H1 (cell line): ENCODE measurements at regions not wholly inside any gene's neighbourhood (a gene's known extent, or its start where the extent isn't known, plus 50 kb on each side); places are given as distances from the start of the nearest gene placed in this dataset.

Source experiments
- CTCF ChIA-PET: fragments of 300-600 bp; sonication (Branson Sonifier 250); formaldehyde crosslinking; loops from one replicate; lab custom pipeline; 2021; ENCODE audit not compliant: partially characterized antibody; lab: Charles Lee
- POLR2A ChIA-PET: fragments of 300-600 bp; sonication (Branson Sonifier 250); formaldehyde crosslinking; loops from one replicate; lab custom pipeline; 2021; ENCODE audit warnings: inconsistent platforms; ENCODE audit not compliant: partially characterized antibody; lab: Charles Lee
- DNase-seq, 2 experiments: peaks; one replicate each; pipeline versions ENCODE4 v3.0.0 to v3.0.0-alpha.2; 2010 to 2022; ENCODE audit warnings: low spot score in 2 of 2, low read depth in 1 of 2, mixed read lengths in 1 of 2
- FAIRE-seq: peaks from 2 replicates; lab custom pipeline; 2011; peaks lifted over from hg19 to GRCh38; lab: Jason Lieb, UNC
- H2AFZ ChIP-seq: 2 replicates; pipeline ENCODE4 v1.8.1; 2012; ENCODE audit warnings: low read length, inconsistent platforms
- H2AK5ac ChIP-seq: 2 replicates; pipeline ENCODE4 v1.6.1; 2013; ENCODE audit warnings: low read depth, low read length
- H2BK120ac ChIP-seq: replicated peaks from 2 replicates; pipeline ENCODE3; 2013; ENCODE audit warnings: low read depth, low read length, inconsistent platforms
- H2BK12ac ChIP-seq: 2 replicates; pipeline ENCODE4 v1.6.1; 2013; ENCODE audit warnings: low read depth, low read length
- H2BK15ac ChIP-seq: 2 replicates; pipeline ENCODE4 v1.6.1; 2013; ENCODE audit warnings: low read length
- H2BK20ac ChIP-seq: 2 replicates; pipeline ENCODE4 v1.6.1; 2013; ENCODE audit warnings: low read length
- H2BK5ac ChIP-seq: 2 replicates; pipeline ENCODE4 v1.6.1; 2013; ENCODE audit warnings: low read depth, low read length
- H3K14ac ChIP-seq: 2 replicates; pipeline ENCODE4 v1.6.1; 2013; ENCODE audit warnings: inconsistent platforms; ENCODE audit not compliant: insufficient read length
- H3K18ac ChIP-seq: 2 replicates; pipeline ENCODE4 v1.6.1; 2013; ENCODE audit warnings: low read length; ENCODE audit errors: extremely low read depth
- H3K23ac ChIP-seq: 2 replicates; pipeline ENCODE4 v1.6.1; 2013; ENCODE audit warnings: inconsistent platforms; ENCODE audit not compliant: insufficient read length
- H3K23me2 ChIP-seq: 2 replicates; pipeline ENCODE4 v1.6.1; 2013; ENCODE audit warnings: low read depth, low read length
- H3K27ac ChIP-seq: 2 replicates; pipeline ENCODE4 v1.6.1; 2011; ENCODE audit warnings: low read depth, low read length, inconsistent platforms
- H3K27me3 ChIP-seq, 4 experiments: replicated peaks in 1 of 4; 1 replicate in 1 of 4; 2 replicates in 3 of 4; pipeline versions ENCODE4 v1.6.1 to v1.8.1; 2011 to 2013; ENCODE audit warnings: low read length in 3 of 4, mild to moderate bottlenecking in 3 of 4, inconsistent platforms in 2 of 4, mixed read lengths in 2 of 4, moderate library complexity in 1 of 4; ENCODE audit not compliant: control insufficient read depth in 3 of 4, insufficient read depth in 3 of 4; ENCODE audit errors: extremely low read depth in 1 of 4
- H3K36me3 ChIP-seq, 4 experiments: 2 replicates each; pipeline versions ENCODE4 v1.6.1 to v1.8.1; 2011 to 2013; ENCODE audit warnings: mild to moderate bottlenecking in 4 of 4, low read length in 3 of 4, moderate library complexity in 2 of 4, control low read depth in 1 of 4, inconsistent platforms in 1 of 4; ENCODE audit not compliant: insufficient read depth in 4 of 4, control insufficient read depth in 2 of 4
- H3K4ac ChIP-seq: replicated peaks from 2 replicates; pipeline ENCODE3; 2013; ENCODE audit warnings: low read length, low read depth, mixed read lengths, inconsistent platforms; ENCODE audit not compliant: insufficient read length
- H3K4me1 ChIP-seq, 4 experiments: replicated peaks in 1 of 4; 1 replicate in 1 of 4; 2 replicates in 3 of 4; pipeline versions ENCODE4 v1.6.1 to v1.8.1; 2011 to 2013; ENCODE audit warnings: low read length in 3 of 4, inconsistent platforms in 2 of 4, mixed read lengths in 1 of 4; ENCODE audit not compliant: insufficient read depth in 4 of 4, control insufficient read depth in 3 of 4
- H3K4me2 ChIP-seq, 2 experiments: 2 replicates each; pipeline versions ENCODE4 v1.6.1 to v1.8.1; 2011 to 2013; ENCODE audit warnings: low read depth in 2 of 2, low read length in 2 of 2, control low read depth in 1 of 2, inconsistent platforms in 1 of 2, mild to moderate bottlenecking in 1 of 2; ENCODE audit not compliant: insufficient read depth in 1 of 2
- H3K4me3 ChIP-seq, 4 experiments: fragments of 200-600, 300-600 bp in 1 of 4; sonication (generic), shearing (Covaris generic), sonication (Bioruptor Twin) in 1 of 4; 2 replicates each; pipeline versions ENCODE4 v1.5.1 to v1.8.1; 2011 to 2016; ENCODE audit warnings: low read length in 4 of 4, low read depth in 3 of 4, control low read depth in 2 of 4, inconsistent platforms in 2 of 4, mild to moderate bottlenecking in 2 of 4, mixed read lengths in 1 of 4, moderate library complexity in 1 of 4; ENCODE audit not compliant: insufficient read depth in 2 of 4; ENCODE audit errors: extremely low read depth in 1 of 4
- H3K56ac ChIP-seq: replicated peaks from 2 replicates; pipeline ENCODE3; 2013; ENCODE audit warnings: low read depth, mild to moderate bottlenecking, mixed read lengths, low read length, inconsistent platforms; ENCODE audit not compliant: insufficient read length
- H3K79me1 ChIP-seq: 2 replicates; pipeline ENCODE4 v1.6.1; 2013; ENCODE audit warnings: low read depth, low read length, control low read depth
- H3K79me2 ChIP-seq, 2 experiments: 2 replicates each; pipeline versions ENCODE4 v1.6.1 to v1.8.1; 2012 to 2013; ENCODE audit warnings: low read length in 2 of 2, mild to moderate bottlenecking in 2 of 2, inconsistent platforms in 1 of 2; ENCODE audit not compliant: insufficient read depth in 2 of 2, control insufficient read depth in 1 of 2
- H3K9ac ChIP-seq, 4 experiments: replicated peaks in 1 of 4; 1 replicate in 1 of 4; 2 replicates in 3 of 4; pipeline versions ENCODE4 v1.6.1 to v1.8.1; 2011 to 2013; ENCODE audit warnings: low read depth in 3 of 4, low read length in 3 of 4, control low read depth in 2 of 4, mild to moderate bottlenecking in 2 of 4, moderate library complexity in 2 of 4, inconsistent platforms in 1 of 4; ENCODE audit errors: extremely low read depth in 1 of 4
- H3K9me3 ChIP-seq, 2 experiments: 2 replicates each; pipeline versions ENCODE4 v1.6.1 to v1.8.1; 2012 to 2013; ENCODE audit warnings: mild to moderate bottlenecking in 2 of 2, moderate library complexity in 2 of 2, control low read depth in 1 of 2, inconsistent platforms in 1 of 2, low read depth in 1 of 2, low read length in 1 of 2, mixed read lengths in 1 of 2; ENCODE audit not compliant: insufficient read depth in 2 of 2
- H4K20me1 ChIP-seq, 2 experiments: replicated peaks in 1 of 2; 2 replicates each; pipeline versions ENCODE3 to v1.8.1; 2011 to 2013; ENCODE audit warnings: inconsistent platforms in 2 of 2, low read length in 2 of 2, mild to moderate bottlenecking in 1 of 2; ENCODE audit not compliant: insufficient read depth in 2 of 2, control insufficient read depth in 1 of 2
- H4K5ac ChIP-seq: 2 replicates; pipeline ENCODE4 v1.6.1; 2013; ENCODE audit warnings: low read length, low read depth, mixed read lengths, inconsistent platforms; ENCODE audit not compliant: insufficient read length
- H4K8ac ChIP-seq: 2 replicates; pipeline ENCODE4 v1.8.0; 2013; ENCODE audit warnings: mild to moderate bottlenecking, moderate library complexity, low read length, inconsistent platforms; ENCODE audit not compliant: insufficient read depth; ENCODE audit errors: extremely low read depth
- H4K91ac ChIP-seq: replicated peaks from 2 replicates; pipeline ENCODE3; 2013; ENCODE audit warnings: low read length, mixed read lengths, inconsistent platforms; ENCODE audit not compliant: insufficient read length
- CREB1 ChIP-seq: IDR thresholded peaks from 2 replicates; pipeline ENCODE4 v1.6.1; 2012; ENCODE audit warnings: inconsistent platforms
- FOSL1 ChIP-seq: IDR thresholded peaks from 2 replicates; pipeline ENCODE4 v1.6.1; 2011; ENCODE audit warnings: mild to moderate bottlenecking, low read depth, low read length, moderate library complexity; ENCODE audit not compliant: insufficient read depth
- HDAC6 ChIP-seq: IDR thresholded peaks from one replicate; pipeline ENCODE4 v1.7.1; 2012; ENCODE audit warnings: low read depth, mild to moderate bottlenecking, inconsistent platforms, low read length, moderate library complexity
- KDM4A ChIP-seq: IDR thresholded peaks from one replicate; pipeline ENCODE4 v1.7.1; 2012; ENCODE audit warnings: low read depth, mild to moderate bottlenecking, moderate library complexity, low read length, inconsistent platforms; ENCODE audit not compliant: severe bottlenecking
- MAFK ChIP-seq: IDR thresholded peaks from 2 replicates; pipeline ENCODE4 v1.6.1; 2012; ENCODE audit warnings: low read depth, mild to moderate bottlenecking, improper control_type of control experiment, low read length
- MAX ChIP-seq: IDR thresholded peaks from 2 replicates; pipeline ENCODE4 v1.6.1; 2012; ENCODE audit warnings: inconsistent platforms
- NANOG ChIP-seq: IDR thresholded peaks from 2 replicates; pipeline ENCODE4 v1.6.1; 2011; ENCODE audit warnings: low read length, low read depth, mild to moderate bottlenecking, inconsistent platforms; ENCODE audit not compliant: insufficient read depth, poor library complexity, severe bottlenecking
- POLR2A ChIP-seq, 2 experiments: IDR thresholded peaks; 1 replicate in 1 of 2; 2 replicates in 1 of 2; pipeline ENCODE4 v1.6.1; 2011; ENCODE audit warnings: low read depth in 2 of 2, low read length in 2 of 2, mild to moderate bottlenecking in 2 of 2; ENCODE audit errors: control extremely low read depth in 1 of 2
- RFX5 ChIP-seq: IDR thresholded peaks from 2 replicates; pipeline ENCODE4 v1.6.1; 2011; ENCODE audit warnings: low read depth, low read length, improper control_type of control experiment, borderline replicate concordance
- SP4 ChIP-seq: IDR thresholded peaks from 2 replicates; pipeline ENCODE4 v1.6.1; 2012; ENCODE audit warnings: low read length, inconsistent platforms
- SUZ12 ChIP-seq: fragments of 200-600 bp; sonication (generic); IDR thresholded peaks from 2 replicates; pipeline ENCODE4 v1.6.1; 2012; ENCODE audit warnings: mild to moderate bottlenecking, inconsistent platforms, low read length, moderate library complexity, mixed read lengths
- TAF7 ChIP-seq: optimal IDR thresholded peaks from 2 replicates; pipeline ENCODE3; 2011; ENCODE audit warnings: low read depth, mild to moderate bottlenecking, inconsistent platforms, low read length, moderate library complexity, borderline replicate concordance
- TCF12 ChIP-seq: IDR thresholded peaks from 2 replicates; pipeline ENCODE4 v1.6.1; 2011; ENCODE audit warnings: low read depth, mild to moderate bottlenecking, low read length
- TEAD4 ChIP-seq: IDR thresholded peaks from 2 replicates; pipeline ENCODE4 v1.6.1; 2012; ENCODE audit warnings: low read depth, low read length, inconsistent platforms, mixed read lengths
- WGBS, 2 experiments: shearing (Covaris generic) in 1 of 2; methylation state at CpG; one replicate each; pipeline versions ENCODE4 v1.1.6 to v1.1.7; 2013 to 2015; ENCODE audit warnings: low lambda C conversion rate in 2 of 2, mixed read lengths in 2 of 2, inconsistent platforms in 1 of 2, low coverage in 1 of 2, missing lambda C conversion rate in 1 of 2; ENCODE audit not compliant: insufficient replicate concordance in 2 of 2, insufficient coverage in 1 of 2, insufficient read length in 1 of 2; ENCODE audit errors: extremely low coverage in 1 of 2, missing lambda C conversion rate in 1 of 2; 5-methylcytosine and 5-hydroxymethylcytosine counted together

- no peaks in the 10 kb centered on the region for H3K36me3 ChIP-seq
- H3K9me3 ChIP-seq = no peaks in the 10 kb centered on the region
- H3K23ac ChIP-seq = no peak overlapping the region
- H3K9ac ChIP-seq = no peak overlapping the region
- H2BK5ac ChIP-seq = no peak overlapping the region
- no peak overlapping the region for H2BK120ac ChIP-seq
- H2BK20ac ChIP-seq = no peak overlapping the region
- no peak overlapping the region for H3K27ac ChIP-seq
- H3K14ac ChIP-seq = no peak overlapping the region
- no peak overlapping the region for H4K91ac ChIP-seq
- POLR2A ChIA-PET = no interaction called here
- H3K18ac ChIP-seq = no peak overlapping the region
- no peaks in the 10 kb centered on the region for H3K27me3 ChIP-seq
- FAIRE-seq = no peak
- no peak overlapping the region for H2AK5ac ChIP-seq
- H3K4me1 ChIP-seq = peaks cover 0 to 1% (median 0%) of the 10 kb centered on the region in 4 experiments; a peak in 2 of 7 replicates
- no peak overlapping the region for H2BK12ac ChIP-seq
- H4K8ac ChIP-seq = no peak overlapping the region
- CTCF ChIA-PET = interaction anchor here (0.7 to 1.6 kb wide), 4 partner anchors 21 to 53 kb away, joined by 3 to 9 read pairs (median 4); no protein-coding TSS in a partner anchor
- H2AFZ ChIP-seq = no peak overlapping the region
- H3K56ac ChIP-seq = no peak overlapping the region
- H3K79me2 ChIP-seq = no peaks in the 10 kb centered on the region
- no peak overlapping the region for H3K4me3 ChIP-seq
- no peak overlapping the region for H3K4ac ChIP-seq
- TF ChIP-seq RFX5 (no peak), SUZ12 (no peak), HDAC6 (no peak), MAFK (no peak), MAX (no peak), NANOG (no peak), TAF7 (no peak), POLR2A (IDR thresholded peaks at IDR 0.05; ENCODE audit: control extremely low read depth in 1 of 2, low read depth in 2 of 2, low read length in 2 of 2) (no peak), TEAD4 (no peak), TCF12 (no peak), FOSL1 (no peak), SP4 (no peak), CREB1 (no peak), KDM4A (no peak)
- H4K5ac ChIP-seq = no peak overlapping the region
- H3K4me2 ChIP-seq = no peak overlapping the region
- no peaks in the 10 kb centered on the region for H4K20me1 ChIP-seq
- no peak overlapping the region for H2BK15ac ChIP-seq
- no peak for DNase-seq
- no peaks in the 10 kb centered on the region for H3K79me1 ChIP-seq
- H3K23me2 ChIP-seq = 0 out of 2 replicates have a peak, but pooled peaks cover 2% of the 10 kb centered on the region
- 87% methylated on average over 5 of the region's 5 CpGs; no CpG with 5 or more reads in 1 of the 2 experiments for WGBS, 2 experiments
These were observed 149.7 kb downstream of the ZFP36L2 start for GRCh38 chr2:43076676-43077075.
